ENCODE measurements at regions not wholly inside any gene's neighbourhood (a gene's known extent, or its start where the extent isn't known, plus 50 kb on each side); places are given as distances from the start of the nearest gene placed in this dataset.

GRCh38 chr10:43892062-43892770, 243.5 kb upstream of the ZNF32 start:
- H3K9me3 ChIP-seq (ENCODE audit: control insufficient read depth, low read length) = no peaks in the 10 kb centered on the region
- H3K27ac ChIP-seq (ENCODE audit: insufficient read depth, low read length, poor library complexity, severe bottlenecking) = no peak overlapping the region
- DNase-seq = no peak
- H3K4me3 ChIP-seq (ENCODE audit: insufficient read depth, low read depth, low read length, poor library complexity, severe bottlenecking) = no peak overlapping the region
- H3K27me3 ChIP-seq (replicated peaks; ENCODE audit: control insufficient read depth, insufficient read depth, low read length, poor library complexity, severe bottlenecking) = no peaks in the 10 kb centered on the region
- H3K36me3 ChIP-seq (ENCODE audit: control insufficient read depth, insufficient read depth, low read length) = no peaks in the 10 kb centered on the region
- no peaks in the 10 kb centered on the region for H3K4me1 ChIP-seq (ENCODE audit: control insufficient read depth, insufficient read depth, low read length, poor library complexity, severe bottlenecking)

GRCh38 chr10:43891241-43891640, 242.6 kb upstream of the ZNF32 start:
- H3K27me3 ChIP-seq (replicated peaks; ENCODE audit: control insufficient read depth, insufficient read depth, low read length, poor library complexity, severe bottlenecking) = no peaks in the 10 kb centered on the region
- H3K4me3 ChIP-seq (ENCODE audit: insufficient read depth, low read depth, low read length, poor library complexity, severe bottlenecking) = no peak overlapping the region
- no peaks in the 10 kb centered on the region for H3K4me1 ChIP-seq (ENCODE audit: control insufficient read depth, insufficient read depth, low read length, poor library complexity, severe bottlenecking)
- no peak overlapping the region for H3K27ac ChIP-seq (ENCODE audit: insufficient read depth, low read length, poor library complexity, severe bottlenecking)
- H3K36me3 ChIP-seq (ENCODE audit: control insufficient read depth, insufficient read depth, low read length) = no peaks in the 10 kb centered on the region
- no peaks in the 10 kb centered on the region for H3K9me3 ChIP-seq (ENCODE audit: control insufficient read depth, low read length)
- DNase-seq = no peak

GRCh38 chr10:43890124-43890523, 241.4 kb upstream of the ZNF32 start:
- Histone ChIP-seq H3K27ac (ENCODE audit: insufficient read depth, low read length, poor library complexity, severe bottlenecking) (no peak overlapping the region), H3K4me1 (ENCODE audit: control insufficient read depth, insufficient read depth, low read length, poor library complexity, severe bottlenecking) (no peaks in the 10 kb centered on the region), H3K4me3 (ENCODE audit: insufficient read depth, low read depth, low read length, poor library complexity, severe bottlenecking) (no peak overlapping the region), H3K9me3 (ENCODE audit: control insufficient read depth, low read length) (no peaks in the 10 kb centered on the region), H3K27me3 (replicated peaks; ENCODE audit: control insufficient read depth, insufficient read depth, low read length, poor library complexity, severe bottlenecking) (no peaks in the 10 kb centered on the region), H3K36me3 (ENCODE audit: control insufficient read depth, insufficient read depth, low read length) (no peaks in the 10 kb centered on the region)
- no peak for DNase-seq

GRCh38 chr10:43888586-43888985, 239.9 kb upstream of the ZNF32 start:
- H3K4me3 ChIP-seq (ENCODE audit: insufficient read depth, low read depth, low read length, poor library complexity, severe bottlenecking) = no peak overlapping the region
- no peak for DNase-seq

GRCh38 chr10:43885842-43886241, 237.2 kb upstream of the ZNF32 start:
- H3K9me3 ChIP-seq (ENCODE audit: control insufficient read depth, low read length) = no peaks in the 10 kb centered on the region
- no peak overlapping the region for H3K4me3 ChIP-seq (ENCODE audit: insufficient read depth, low read depth, low read length, poor library complexity, severe bottlenecking)
- H3K27ac ChIP-seq (ENCODE audit: insufficient read depth, low read length, poor library complexity, severe bottlenecking) = no peak overlapping the region
- H3K27me3 ChIP-seq (replicated peaks; ENCODE audit: control insufficient read depth, insufficient read depth, low read length, poor library complexity, severe bottlenecking) = no peaks in the 10 kb centered on the region
- no peaks in the 10 kb centered on the region for H3K4me1 ChIP-seq (ENCODE audit: control insufficient read depth, insufficient read depth, low read length, poor library complexity, severe bottlenecking)
- no peaks in the 10 kb centered on the region for H3K36me3 ChIP-seq (ENCODE audit: control insufficient read depth, insufficient read depth, low read length)
- no peak for DNase-seq

More at GRCh38 chr10:43888586-43888985, 239.9 kb upstream of the ZNF32 start:
- Histone ChIP-seq H3K4me1 (ENCODE audit: control insufficient read depth, insufficient read depth, low read length, poor library complexity, severe bottlenecking) (no peaks in the 10 kb centered on the region), H3K27me3 (replicated peaks; ENCODE audit: control insufficient read depth, insufficient read depth, low read length, poor library complexity, severe bottlenecking) (no peaks in the 10 kb centered on the region), H3K27ac (ENCODE audit: insufficient read depth, low read length, poor library complexity, severe bottlenecking) (no peak overlapping the region), H3K36me3 (ENCODE audit: control insufficient read depth, insufficient read depth, low read length) (no peaks in the 10 kb centered on the region), H3K9me3 (ENCODE audit: control insufficient read depth, low read length) (no peaks in the 10 kb centered on the region)

- no peaks in the 10 kb centered on the region for H3K36me3 ChIP-seq (ENCODE audit: control insufficient read depth, insufficient read depth, low read length)
- no peak overlapping the region for H3K4me3 ChIP-seq (ENCODE audit: insufficient read depth, low read depth, low read length, poor library complexity, severe bottlenecking)
- H3K27me3 ChIP-seq (replicated peaks; ENCODE audit: control insufficient read depth, insufficient read depth, low read length, poor library complexity, severe bottlenecking) = no peaks in the 10 kb centered on the region
- H3K4me1 ChIP-seq (ENCODE audit: control insufficient read depth, insufficient read depth, low read length, poor library complexity, severe bottlenecking) = no peaks in the 10 kb centered on the region
- DNase-seq = no peak
- no peak overlapping the region for H3K27ac ChIP-seq (ENCODE audit: insufficient read depth, low read length, poor library complexity, severe bottlenecking)
- H3K9me3 ChIP-seq (ENCODE audit: control insufficient read depth, low read length) = no peaks in the 10 kb centered on the region
Observed at GRCh38 chr10:43885252-43885651, 236.6 kb upstream of the ZNF32 start.

- H3K4me3 ChIP-seq (ENCODE audit: insufficient read depth, low read depth, low read length, poor library complexity, severe bottlenecking) = no peak overlapping the region
- H3K4me1 ChIP-seq (ENCODE audit: control insufficient read depth, insufficient read depth, low read length, poor library complexity, severe bottlenecking) = no peaks in the 10 kb centered on the region
- H3K27ac ChIP-seq (ENCODE audit: insufficient read depth, low read length, poor library complexity, severe bottlenecking) = no peak overlapping the region
- H3K27me3 ChIP-seq (replicated peaks; ENCODE audit: control insufficient read depth, insufficient read depth, low read length, poor library complexity, severe bottlenecking) = no peaks in the 10 kb centered on the region
- H3K36me3 ChIP-seq (ENCODE audit: control insufficient read depth, insufficient read depth, low read length) = no peaks in the 10 kb centered on the region
- H3K9me3 ChIP-seq (ENCODE audit: control insufficient read depth, low read length) = no peaks in the 10 kb centered on the region
- no peak for DNase-seq
Observed at GRCh38 chr10:43884501-43885105, 235.9 kb upstream of the ZNF32 start.

- H3K36me3 ChIP-seq (ENCODE audit: control insufficient read depth, insufficient read depth, low read length) = no peaks in the 10 kb centered on the region
- H3K4me3 ChIP-seq (ENCODE audit: insufficient read depth, low read depth, low read length, poor library complexity, severe bottlenecking) = no peak overlapping the region
- no peak for DNase-seq
- no peaks in the 10 kb centered on the region for H3K9me3 ChIP-seq (ENCODE audit: control insufficient read depth, low read length)
- H3K27me3 ChIP-seq (replicated peaks; ENCODE audit: control insufficient read depth, insufficient read depth, low read length, poor library complexity, severe bottlenecking) = no peaks in the 10 kb centered on the region
- no peaks in the 10 kb centered on the region for H3K4me1 ChIP-seq (ENCODE audit: control insufficient read depth, insufficient read depth, low read length, poor library complexity, severe bottlenecking)
- no peak overlapping the region for H3K27ac ChIP-seq (ENCODE audit: insufficient read depth, low read length, poor library complexity, severe bottlenecking)
Observed at GRCh38 chr10:43882711-43883110, 234.0 kb upstream of the ZNF32 start.

GRCh38 chr10:43881657-43882056, 233.0 kb upstream of the ZNF32 start:
- H3K9me3 ChIP-seq (ENCODE audit: control insufficient read depth, low read length) = no peaks in the 10 kb centered on the region
- H3K36me3 ChIP-seq (ENCODE audit: control insufficient read depth, insufficient read depth, low read length) = no peaks in the 10 kb centered on the region
- DNase-seq = no peak
- no peak overlapping the region for H3K27ac ChIP-seq (ENCODE audit: insufficient read depth, low read length, poor library complexity, severe bottlenecking)
- H3K4me3 ChIP-seq (ENCODE audit: insufficient read depth, low read depth, low read length, poor library complexity, severe bottlenecking) = no peak overlapping the region
- no peaks in the 10 kb centered on the region for H3K27me3 ChIP-seq (replicated peaks; ENCODE audit: control insufficient read depth, insufficient read depth, low read length, poor library complexity, severe bottlenecking)
- H3K4me1 ChIP-seq (ENCODE audit: control insufficient read depth, insufficient read depth, low read length, poor library complexity, severe bottlenecking) = no peaks in the 10 kb centered on the region

GRCh38 chr10:43880160-43880559, 231.5 kb upstream of the ZNF32 start:
- Histone ChIP-seq H3K4me1 (ENCODE audit: control insufficient read depth, insufficient read depth, low read length, poor library complexity, severe bottlenecking) (no peaks in the 10 kb centered on the region), H3K36me3 (ENCODE audit: control insufficient read depth, insufficient read depth, low read length) (no peaks in the 10 kb centered on the region), H3K9me3 (ENCODE audit: control insufficient read depth, low read length) (no peaks in the 10 kb centered on the region)

More at GRCh38 chr10:43880160-43880559, 231.5 kb upstream of the ZNF32 start:
- Histone ChIP-seq H3K27me3 (replicated peaks; ENCODE audit: control insufficient read depth, insufficient read depth, low read length, poor library complexity, severe bottlenecking) (no peaks in the 10 kb centered on the region), H3K4me3 (ENCODE audit: insufficient read depth, low read depth, low read length, poor library complexity, severe bottlenecking) (no peak overlapping the region), H3K27ac (ENCODE audit: insufficient read depth, low read length, poor library complexity, severe bottlenecking) (no peak overlapping the region)
- DNase-seq = no peak
